ENCODE measurements at regions not wholly inside any gene's neighbourhood (a gene's known extent, or its start where the extent isn't known, plus 50 kb on each side); places are given as distances from the start of the nearest gene placed in this dataset.

DNA sequence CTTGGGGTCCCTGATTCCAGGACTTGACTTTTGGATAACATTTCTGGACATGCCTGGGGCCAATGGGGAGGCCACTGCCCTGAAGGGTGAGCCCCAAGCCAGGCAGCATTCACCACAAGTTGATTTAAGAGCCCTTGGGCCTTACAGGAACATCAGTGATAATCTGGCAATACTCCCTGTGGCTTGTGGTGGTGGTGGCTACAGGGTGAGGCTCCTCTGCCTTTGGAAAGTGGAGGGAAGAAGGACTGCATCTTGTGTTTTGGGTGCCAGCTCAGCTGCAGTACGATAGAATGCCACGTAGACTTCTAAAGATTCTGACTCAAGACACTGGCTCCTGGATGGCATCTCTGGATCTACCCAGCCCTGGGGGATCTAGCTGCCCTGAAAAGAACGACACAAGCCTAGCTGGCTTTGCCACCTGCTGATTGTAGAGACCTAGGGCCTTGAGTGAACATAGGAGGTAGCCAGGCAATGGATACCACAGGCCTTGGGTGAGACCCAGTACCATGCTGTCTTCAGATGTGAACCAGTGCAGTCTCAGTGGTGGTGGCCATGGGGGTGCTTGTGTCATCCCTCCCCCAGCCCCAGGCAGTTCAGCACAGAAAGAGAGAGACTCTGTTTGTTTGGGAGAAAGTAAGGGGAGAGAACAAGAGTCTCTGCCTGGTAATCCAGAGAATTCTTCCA, 79.0 kb upstream of the DAP start:
- no peak overlapping the region for H3K4me3 ChIP-seq (replicated peaks; ENCODE audit: low read depth, low read length)
- no peak for DNase-seq (ENCODE audit: extremely low read depth, low read depth)
- no peak for TF ChIP-seq CTCF (IDR thresholded peaks at IDR 0.05; ENCODE audit: low read depth, low read length, missing control alignments)

- H3K4me3 ChIP-seq (replicated peaks; ENCODE audit: low read depth, low read length): no peak overlapping the region
- DNase-seq (ENCODE audit: extremely low read depth, low read depth): no peak
- no peak for TF ChIP-seq CTCF (IDR thresholded peaks at IDR 0.05; ENCODE audit: low read depth, low read length, missing control alignments)
These were observed 78.1 kb upstream of the DAP start for GRCh38 chr5:10839118-10839517.

DNA sequence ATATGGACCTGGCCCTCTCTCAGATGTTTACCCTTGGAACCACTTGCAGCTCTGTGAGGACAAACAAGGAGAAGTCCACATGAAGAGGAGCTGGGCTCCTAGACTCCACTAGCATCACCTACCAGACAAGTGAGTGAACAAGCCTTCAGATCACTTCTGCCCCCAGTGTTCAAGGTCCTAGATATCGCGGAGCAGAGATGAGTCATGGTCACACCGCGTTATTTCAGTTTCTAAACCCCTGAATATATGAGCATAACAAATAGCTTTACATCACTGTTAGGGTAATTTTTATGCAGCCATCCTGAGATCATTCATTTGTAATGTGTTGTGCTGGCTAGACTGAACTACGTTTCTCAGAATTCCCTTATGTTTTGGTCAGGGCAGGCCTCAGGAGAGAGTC, 77.0 kb upstream of the DAP start:
- no peak overlapping the region for H3K4me3 ChIP-seq (replicated peaks; ENCODE audit: low read depth, low read length)
- DNase-seq (ENCODE audit: extremely low read depth, low read depth): no peak
- TF ChIP-seq CTCF (IDR thresholded peaks at IDR 0.05; ENCODE audit: low read depth, low read length, missing control alignments): no peak

- no peak overlapping the region for H3K4me3 ChIP-seq (replicated peaks; ENCODE audit: low read depth, low read length)
- DNase-seq (ENCODE audit: extremely low read depth, low read depth): no peak
- no peak for TF ChIP-seq CTCF (IDR thresholded peaks at IDR 0.05; ENCODE audit: low read depth, low read length, missing control alignments)
These were observed 76.0 kb upstream of the DAP start for GRCh38 chr5:10836986-10837385.

- H3K4me3 ChIP-seq (replicated peaks; ENCODE audit: low read depth, low read length): no peak overlapping the region
- no peak for TF ChIP-seq CTCF (IDR thresholded peaks at IDR 0.05; ENCODE audit: low read depth, low read length, missing control alignments)
- DNase-seq (ENCODE audit: extremely low read depth, low read depth): no peak
These were observed 73.7 kb upstream of the DAP start for GRCh38 chr5:10834695-10835094.

DNA sequence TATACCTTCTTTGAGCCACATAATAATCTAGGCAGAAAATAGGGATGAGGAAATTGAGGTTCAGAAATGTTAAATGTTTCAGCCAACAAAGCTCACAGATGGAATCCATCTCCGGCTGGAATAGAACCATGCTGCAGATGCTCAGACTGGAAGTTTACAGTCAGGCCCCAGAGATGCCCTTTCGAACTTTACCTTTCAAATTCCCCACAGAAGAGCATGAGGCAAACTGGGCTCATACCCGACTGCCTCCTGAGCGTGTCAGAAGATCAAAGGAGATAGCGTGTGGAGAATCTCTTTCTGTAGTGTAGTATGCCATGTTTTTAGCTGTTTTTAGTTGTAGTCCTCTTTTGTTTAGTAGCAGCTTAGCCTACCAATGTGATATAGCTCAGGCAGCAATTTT, 72.0 kb upstream of the DAP start:
- no peak overlapping the region for H3K4me3 ChIP-seq (replicated peaks; ENCODE audit: low read depth, low read length)
- DNase-seq (ENCODE audit: extremely low read depth, low read depth): no peak
- TF ChIP-seq CTCF (IDR thresholded peaks at IDR 0.05; ENCODE audit: low read depth, low read length, missing control alignments): no peak

GRCh38 chr5:10832421-10832820, 71.4 kb upstream of the DAP start:
- TF ChIP-seq CTCF (IDR thresholded peaks at IDR 0.05; ENCODE audit: low read depth, low read length, missing control alignments): no peak
- H3K4me3 ChIP-seq (replicated peaks; ENCODE audit: low read depth, low read length): no peak overlapping the region
- DNase-seq (ENCODE audit: extremely low read depth, low read depth): no peak
